HG03196 (cell line): ENCODE measurements at regions not wholly inside any gene's neighbourhood (a gene's known extent, or its start where the extent isn't known, plus 50 kb on each side); places are given as distances from the start of the nearest gene placed in this dataset.

Source experiments
- ATAC-seq: cut with Tn5 transposase; IDR thresholded peaks from one replicate; pipeline ENCODE4 v1.9.1; 2021; ENCODE audit not compliant: unreplicated experiment

GRCh38 chr1:224504297-224505041 lies 69.9 kb upstream of the WDR26 start:
- no peak for ATAC-seq

- no peak for ATAC-seq
These were observed 71.0 kb upstream of the WDR26 start for GRCh38 chr1:224505454-224506093.

DNA sequence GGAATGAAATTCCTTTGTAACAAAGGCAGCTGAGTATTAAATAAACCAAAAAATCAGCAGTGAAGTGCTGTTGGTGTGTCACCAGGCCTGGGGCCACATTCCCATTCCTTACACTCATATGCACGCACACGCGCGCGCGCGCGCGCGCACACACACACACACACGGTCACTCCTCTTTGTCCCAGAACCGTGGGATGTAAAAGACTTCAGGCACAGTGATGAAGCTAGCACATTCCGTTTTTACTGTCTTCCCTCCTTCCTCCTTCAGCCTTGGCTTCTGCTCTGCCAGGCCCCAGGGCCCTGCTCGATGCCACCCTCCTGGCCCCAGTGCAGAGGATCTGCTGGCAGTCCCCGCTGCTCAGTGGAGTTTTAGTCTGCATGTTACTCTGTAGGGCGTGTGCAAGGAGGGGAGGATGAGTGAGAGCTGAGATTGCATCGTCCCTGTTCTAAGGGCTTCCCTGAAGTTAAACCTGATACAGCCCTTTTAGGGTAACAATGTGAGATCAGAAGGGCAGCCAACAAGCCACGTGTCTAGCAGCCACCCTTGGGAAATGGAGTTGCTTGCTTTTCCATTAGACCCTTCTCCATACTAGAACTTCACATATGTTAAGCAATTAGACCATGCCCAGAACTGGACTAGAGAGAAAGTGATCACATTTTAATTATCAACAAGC lies 71.7 kb upstream of the WDR26 start:
- ATAC-seq, result no peak

DNA sequence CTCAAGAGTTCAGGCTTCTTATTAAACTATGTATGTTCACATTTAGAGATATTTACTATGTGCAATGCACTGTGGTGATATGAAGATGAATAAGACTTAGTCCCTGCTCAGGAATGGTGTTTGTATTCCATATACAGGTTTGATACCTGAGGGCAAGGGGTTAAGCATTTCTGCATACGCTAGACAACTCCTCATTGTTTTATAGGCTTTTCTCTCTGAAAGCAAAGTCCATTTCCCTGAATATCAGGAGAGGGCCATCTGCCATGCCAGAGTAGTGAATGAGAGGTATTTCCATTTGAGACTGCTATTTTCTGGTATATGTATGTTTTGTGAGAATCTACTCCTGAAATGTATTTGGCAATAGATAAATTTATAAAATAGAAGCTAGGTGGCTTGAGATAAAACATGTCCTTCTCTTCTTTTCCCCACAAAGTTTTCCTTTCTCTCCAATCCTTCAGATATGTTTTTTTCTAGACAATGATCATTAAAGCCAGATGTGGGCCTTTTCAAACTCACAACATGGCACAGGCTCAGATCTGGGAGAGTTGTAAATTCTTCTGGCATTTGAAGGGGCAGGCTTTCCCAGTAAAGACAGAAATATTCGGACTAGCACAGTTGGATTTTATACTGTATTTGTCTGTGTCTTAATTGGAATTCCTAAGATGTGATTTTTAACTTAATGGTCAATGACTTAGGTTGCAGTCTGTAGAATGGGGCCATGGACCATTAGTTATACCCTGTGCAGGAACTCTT lies 73.3 kb upstream of the WDR26 start:
- no peak for ATAC-seq

GRCh38 chr1:224509907-224510306 lies 75.3 kb upstream of the WDR26 start:
- no peak for ATAC-seq

DNA sequence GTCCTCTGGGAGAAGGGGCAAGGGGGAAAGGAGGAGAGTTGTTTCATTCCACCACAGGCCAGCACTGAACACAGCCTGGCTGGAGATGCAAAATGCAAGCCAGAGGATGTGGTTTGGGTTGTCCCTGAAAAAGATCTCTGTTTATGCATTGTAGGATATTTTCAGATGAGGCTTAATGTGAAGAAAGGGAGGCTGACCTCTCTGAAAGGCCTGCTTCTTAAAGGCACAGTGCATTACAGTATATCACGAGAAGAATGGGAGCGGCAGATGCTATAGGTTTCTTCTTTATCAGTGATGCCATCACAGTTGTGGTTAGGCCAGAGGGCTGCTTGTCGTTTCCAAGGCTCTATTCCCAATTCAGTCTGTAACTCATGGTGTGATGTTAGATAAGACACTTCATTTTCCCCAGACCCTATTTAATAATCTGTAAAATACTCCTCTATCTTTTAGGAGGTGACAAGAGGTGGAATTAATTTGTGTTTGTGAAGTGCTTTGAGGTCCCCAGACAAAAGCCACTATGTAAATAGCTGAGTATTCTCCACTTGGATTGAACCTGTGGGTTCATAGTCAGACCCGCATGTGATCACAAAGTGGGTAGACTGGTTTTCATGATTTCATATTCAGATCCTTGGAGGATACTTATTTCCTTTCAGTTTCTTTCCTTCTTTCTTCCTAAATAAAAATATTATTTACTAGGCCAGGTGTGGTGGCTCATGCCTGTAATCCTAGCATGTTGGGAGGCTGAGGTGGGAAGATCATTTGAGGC lies 76.5 kb upstream of the WDR26 start:
- no peak for ATAC-seq

- ATAC-seq, result no peak
These were observed 78.1 kb upstream of the WDR26 start for GRCh38 chr1:224512600-224513151.

- no peak for ATAC-seq
These were observed 78.8 kb upstream of the WDR26 start for GRCh38 chr1:224513383-224513782.

DNA sequence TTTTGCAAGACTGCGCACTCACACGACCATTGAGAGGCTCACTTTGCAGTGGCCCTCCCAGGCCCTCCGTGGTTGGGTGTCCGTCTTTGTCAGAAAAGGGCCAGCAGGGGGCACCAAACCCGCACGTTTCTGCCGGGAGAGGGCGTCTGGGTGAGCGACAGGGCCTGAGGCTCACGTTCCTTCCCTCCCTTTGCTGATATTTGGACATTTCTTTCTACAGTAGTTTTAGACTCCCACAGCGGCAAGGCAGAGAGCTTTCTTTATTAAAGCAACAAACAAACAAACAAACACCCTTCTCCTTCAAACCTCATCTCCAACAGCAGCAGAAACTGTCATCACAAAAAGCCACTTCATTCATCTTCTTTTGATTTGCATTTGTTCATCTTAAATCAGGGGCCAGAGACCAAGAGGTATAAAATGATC lies 79.2 kb upstream of the WDR26 start:
- ATAC-seq, result peak; percentile 92

DNA sequence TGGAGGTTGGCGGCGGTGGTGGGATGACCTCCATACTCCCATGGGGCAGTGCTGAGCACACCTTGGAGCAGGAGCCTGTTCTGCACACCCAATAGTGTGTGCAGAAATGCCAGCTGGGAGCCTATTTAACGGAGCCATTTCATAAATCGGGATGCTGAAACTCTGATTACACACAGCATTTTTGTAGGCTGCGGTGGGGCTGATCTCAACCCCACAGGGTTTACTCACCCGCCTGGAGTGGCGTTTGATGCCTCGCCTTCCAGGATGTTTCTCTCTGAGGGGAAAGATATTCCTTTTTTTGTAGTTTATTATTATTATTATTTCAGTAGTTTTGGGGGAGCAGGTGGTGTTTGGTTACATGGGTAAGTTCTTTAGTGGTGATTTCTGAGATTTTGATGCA lies 82.6 kb upstream of the WDR26 start:
- no peak for ATAC-seq

DNA sequence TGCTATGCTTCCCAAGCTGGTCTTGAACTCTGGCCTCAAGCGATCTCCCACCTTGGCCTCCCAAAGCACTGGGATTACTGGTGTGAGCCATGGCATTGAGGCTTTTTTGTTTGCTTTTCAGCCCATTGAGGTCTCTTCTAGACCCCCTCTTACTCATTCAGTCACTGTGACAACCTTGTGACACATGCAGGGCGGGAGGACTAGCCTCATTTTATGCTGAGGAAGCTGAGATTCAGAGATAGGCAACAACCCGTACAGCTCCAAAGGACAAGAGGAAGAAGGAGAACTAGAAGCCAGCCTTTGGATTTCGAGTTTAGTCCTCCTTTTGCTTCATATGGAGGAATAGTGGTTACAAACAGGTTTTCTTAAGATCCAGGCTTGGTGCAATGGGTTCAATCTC lies 83.9 kb upstream of the WDR26 start:
- no peak for ATAC-seq

GRCh38 chr1:224519874-224520273 lies 85.3 kb upstream of the WDR26 start:
- no peak for ATAC-seq

DNA sequence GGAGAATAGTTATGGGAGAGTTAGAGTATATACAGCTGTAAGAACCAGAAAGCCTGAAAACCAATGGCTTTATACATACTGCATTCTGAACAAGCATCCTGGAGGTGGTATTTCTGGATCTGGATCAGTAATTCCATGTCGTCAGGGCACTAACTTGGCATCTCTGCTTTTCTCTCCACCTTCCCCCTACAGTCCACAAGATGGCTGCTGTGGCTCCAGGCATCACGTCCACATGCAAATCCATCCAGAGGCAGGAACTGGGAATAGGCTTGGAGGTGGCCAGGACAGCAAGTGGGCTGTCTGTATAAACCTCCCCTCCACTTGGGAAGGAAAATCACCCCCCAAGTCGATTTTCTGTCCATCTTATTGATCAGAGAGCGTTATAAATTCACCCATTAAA lies 86.2 kb upstream of the WDR26 start:
- no peak for ATAC-seq

DNA sequence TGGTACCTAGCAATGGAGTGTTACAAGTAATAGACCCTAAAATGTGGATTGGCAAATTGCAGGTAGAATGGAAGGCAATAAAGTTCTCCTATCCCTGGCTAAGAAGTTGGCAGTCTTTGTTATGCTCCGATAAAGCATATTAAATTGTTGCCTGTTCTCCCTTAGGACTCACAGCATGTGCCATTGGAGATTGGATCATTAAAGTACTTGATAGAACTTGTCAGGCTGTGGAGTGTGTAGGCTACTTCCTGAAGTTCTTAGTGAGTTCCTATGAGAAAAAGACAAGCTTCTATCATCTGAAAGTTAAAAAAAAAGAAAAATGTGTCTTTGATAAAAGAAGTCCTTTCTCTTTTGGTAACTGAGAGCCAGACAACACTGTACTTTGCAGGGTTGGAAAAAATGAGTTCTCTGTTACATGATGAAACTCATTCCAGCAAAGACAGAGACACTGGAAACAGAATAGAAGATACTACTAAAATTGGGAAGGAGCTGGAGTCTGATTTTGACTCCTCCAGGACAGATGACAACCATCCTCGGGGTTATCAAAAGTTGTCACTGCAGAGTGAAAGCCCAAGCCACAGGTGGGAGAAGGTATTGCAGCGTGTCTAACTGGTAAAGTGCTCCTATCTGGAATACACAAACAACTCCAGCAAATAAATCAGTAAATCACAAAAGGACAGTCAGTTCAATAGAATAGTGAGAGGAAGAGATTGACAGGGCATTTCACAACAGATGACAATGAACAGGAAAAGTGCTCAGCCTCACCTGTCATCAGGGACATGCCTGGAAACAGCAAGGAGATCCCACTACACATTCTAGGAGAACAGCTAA lies 87.5 kb upstream of the WDR26 start:
- no peak for ATAC-seq

- ATAC-seq, result no peak
These were observed 89.1 kb upstream of the WDR26 start for GRCh38 chr1:224523676-224524075.

DNA sequence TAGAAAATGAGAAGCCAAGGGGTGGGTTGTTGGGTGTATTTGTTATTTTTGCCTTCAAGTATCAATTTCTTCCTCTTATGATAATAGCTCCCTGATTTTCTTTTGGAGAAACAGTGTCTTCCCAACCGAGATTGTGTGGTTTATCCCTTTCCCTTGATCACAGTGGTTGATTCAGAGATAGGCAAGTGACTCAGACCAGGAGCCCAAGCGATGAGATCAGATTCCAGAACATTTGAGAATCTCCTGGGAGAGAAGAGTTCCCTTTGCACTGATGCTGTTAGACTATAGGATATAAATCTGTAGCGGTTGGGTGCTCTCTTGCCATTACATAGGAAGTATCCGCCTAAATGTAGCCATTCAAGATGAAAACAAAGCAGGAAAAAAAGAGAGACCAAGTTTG lies 90.1 kb upstream of the WDR26 start:
- ATAC-seq, result no peak

DNA sequence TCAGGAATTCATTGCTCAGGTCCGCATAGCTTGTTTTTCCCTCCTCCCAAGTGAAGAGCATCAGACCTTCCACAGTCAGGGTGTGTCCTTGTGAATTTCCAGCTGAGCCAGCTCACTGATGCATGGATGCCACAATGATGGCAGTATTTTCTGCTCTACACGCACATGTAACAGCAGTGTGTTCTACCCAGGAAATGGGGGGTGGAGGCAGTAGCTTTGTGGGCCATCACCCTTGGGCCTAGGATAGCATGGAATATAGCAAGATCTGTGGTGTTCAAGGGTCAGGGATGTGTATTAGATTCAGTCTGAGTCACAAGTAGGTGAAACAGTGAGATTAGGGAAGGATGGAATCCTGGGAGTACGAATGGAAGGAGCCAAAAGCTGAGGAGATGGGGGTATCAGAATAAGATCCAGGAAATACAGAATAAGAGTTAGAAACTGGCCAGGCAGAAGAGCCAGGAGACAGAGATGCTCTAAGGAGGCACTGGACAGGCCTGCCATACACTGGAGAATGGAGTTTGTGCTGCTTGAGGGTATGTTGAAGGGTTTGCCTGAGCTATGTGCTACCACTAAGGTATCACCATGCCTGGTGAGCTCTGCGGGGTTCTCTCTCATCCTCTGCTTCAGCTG lies 90.6 kb upstream of the CNIH3 start:
- ATAC-seq, result no peak

DNA sequence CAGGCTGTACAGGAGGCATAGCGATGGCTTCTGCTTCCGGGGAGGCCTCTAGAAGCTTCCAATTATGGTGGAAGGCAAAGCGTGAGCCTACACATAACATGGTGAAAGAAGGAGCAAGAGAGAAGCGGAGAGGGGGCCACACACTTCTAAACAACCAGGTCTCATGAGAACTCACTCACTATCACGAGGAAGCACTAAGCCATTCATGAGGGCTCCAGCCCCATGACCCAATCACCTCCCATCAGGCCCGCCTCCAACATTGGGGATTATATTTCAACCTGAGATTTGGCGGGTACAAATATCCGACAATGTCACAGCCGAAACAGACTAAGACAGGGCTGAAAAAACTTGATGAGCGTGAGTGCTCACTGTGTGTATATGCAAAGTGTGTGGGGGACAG lies 89.3 kb upstream of the CNIH3 start:
- no peak for ATAC-seq

GRCh38 chr1:224528900-224529299 lies 87.2 kb upstream of the CNIH3 start:
- no peak for ATAC-seq
